Fibroblast of lung (primary cell): ENCODE measurements at regions not wholly inside any gene's neighbourhood (a gene's known extent, or its start where the extent isn't known, plus 50 kb on each side); places are given as distances from the start of the nearest gene placed in this dataset.

Experiments used
- DNase-seq, 2 donors: peaks; one replicate each; pipeline versions ENCODE4 v3.0.0 to v3.0.0-alpha.2; 2010; ENCODE audit warnings: low read depth in 2 of 2
- H2AFZ ChIP-seq: 2 replicates; pipeline ENCODE4 v1.5.1; 2012; ENCODE audit warnings: low read length, control low read depth, inconsistent platforms
- H3K27ac ChIP-seq: 2 replicates; pipeline ENCODE4 v1.5.1; 2011; ENCODE audit warnings: low read length, control low read depth; ENCODE audit not compliant: insufficient read depth
- H3K27me3 ChIP-seq: 2 replicates; pipeline ENCODE4 v1.5.1; 2011; ENCODE audit warnings: mild to moderate bottlenecking, low read length; ENCODE audit not compliant: control insufficient read depth, insufficient read depth
- H3K36me3 ChIP-seq: 2 replicates; pipeline ENCODE4 v1.5.1; 2011; ENCODE audit warnings: low read length; ENCODE audit not compliant: control insufficient read depth, insufficient read depth
- H3K4me1 ChIP-seq: 2 replicates; pipeline ENCODE4 v1.5.1; 2011; ENCODE audit warnings: low read length; ENCODE audit not compliant: control insufficient read depth, insufficient read depth; ENCODE audit errors: extremely low read depth
- H3K4me2 ChIP-seq: 2 replicates; pipeline ENCODE4 v1.5.1; 2011; ENCODE audit warnings: low read length, control low read depth; ENCODE audit not compliant: insufficient read depth; ENCODE audit errors: extremely low read depth
- H3K4me3 ChIP-seq, 4 experiments: fragments of 200-600 bp in 1 of 4; sonication (generic) in 1 of 4; replicated peaks in 1 of 4; 2 replicates each; pipeline ENCODE4 v1.5.1; 2011 to 2016; ENCODE audit warnings: low read length in 4 of 4, low read depth in 3 of 4, mild to moderate bottlenecking in 3 of 4, control low read depth in 2 of 4, inconsistent platforms in 1 of 4, mixed read lengths in 1 of 4; ENCODE audit not compliant: insufficient read depth in 1 of 4; ENCODE audit errors: control extremely low read depth in 1 of 4
- H3K79me2 ChIP-seq: 2 replicates; pipeline ENCODE4 v1.5.1; 2012; ENCODE audit warnings: mild to moderate bottlenecking, low read length, inconsistent platforms; ENCODE audit not compliant: control insufficient read depth, insufficient read depth
- H3K9ac ChIP-seq: 2 replicates; pipeline ENCODE4 v1.5.1; 2011; ENCODE audit warnings: mild to moderate bottlenecking, low read length, control low read depth; ENCODE audit not compliant: insufficient read depth
- H3K9me3 ChIP-seq: 2 replicates; pipeline ENCODE4 v1.5.1; 2012; ENCODE audit warnings: low read depth, low read length; ENCODE audit not compliant: control insufficient read depth, insufficient read depth
- H4K20me1 ChIP-seq: 2 replicates; pipeline ENCODE4 v1.5.1; 2011; ENCODE audit warnings: low read length; ENCODE audit not compliant: control insufficient read depth, insufficient read depth; ENCODE audit errors: extremely low read depth
- EZH2 ChIP-seq: IDR thresholded peaks from 2 replicates; pipeline ENCODE4 v1.5.1; 2012; ENCODE audit warnings: low read length, control low read depth, mild to moderate bottlenecking; ENCODE audit errors: missing control alignments
- TF ChIP-seq, protein P1 (sequence below), 2 donors: IDR thresholded peaks in 1 of 2; conservative IDR thresholded peaks in 1 of 2; 1 replicate in 1 of 2; 2 replicates in 1 of 2; pipeline ENCODE4 v1.5.1; 2011 to 2012; ENCODE audit warnings: low read length in 2 of 2, control low read depth in 1 of 2, inconsistent platforms in 1 of 2, low read depth in 1 of 2, mild to moderate bottlenecking in 1 of 2

DNA sequence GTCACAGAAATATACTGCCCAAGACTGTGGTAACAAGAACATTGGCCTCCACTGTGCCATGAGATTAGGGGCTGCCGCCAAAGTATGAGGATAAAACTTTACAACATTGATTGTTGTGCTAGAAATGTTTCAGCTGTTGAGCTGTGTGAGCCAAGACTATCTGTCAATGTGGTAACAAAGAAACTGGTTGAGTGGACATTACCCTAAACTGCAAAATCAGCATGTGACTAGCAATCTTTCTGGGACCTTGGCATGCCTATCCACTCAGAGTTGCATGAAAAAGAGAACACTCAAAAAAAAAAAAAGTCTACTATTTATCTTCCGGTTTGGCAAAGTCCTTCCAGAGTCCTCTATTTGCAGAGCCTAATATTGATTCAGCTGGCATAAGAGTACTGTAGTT lies 605.6 kb upstream of the CNTNAP2 start:
- Histone ChIP-seq H3K4me2 (no peak overlapping the region), H3K4me3 (no peak overlapping the region), H3K27me3 (no peaks in the 10 kb centered on the region), H3K36me3 (no peaks in the 10 kb centered on the region), H3K4me1 (no peaks in the 10 kb centered on the region), H3K9me3 (no peaks in the 10 kb centered on the region), H3K27ac (no peak overlapping the region), H2AFZ (no peak overlapping the region), H4K20me1 (no peaks in the 10 kb centered on the region), H3K9ac (no peak overlapping the region), H3K79me2 (no peaks in the 10 kb centered on the region)
- peak in 1 of 2 donors; percentile 47 for DNase-seq
- no peak for TF ChIP-seq EZH2
- TF ChIP-seq, protein P1, sequence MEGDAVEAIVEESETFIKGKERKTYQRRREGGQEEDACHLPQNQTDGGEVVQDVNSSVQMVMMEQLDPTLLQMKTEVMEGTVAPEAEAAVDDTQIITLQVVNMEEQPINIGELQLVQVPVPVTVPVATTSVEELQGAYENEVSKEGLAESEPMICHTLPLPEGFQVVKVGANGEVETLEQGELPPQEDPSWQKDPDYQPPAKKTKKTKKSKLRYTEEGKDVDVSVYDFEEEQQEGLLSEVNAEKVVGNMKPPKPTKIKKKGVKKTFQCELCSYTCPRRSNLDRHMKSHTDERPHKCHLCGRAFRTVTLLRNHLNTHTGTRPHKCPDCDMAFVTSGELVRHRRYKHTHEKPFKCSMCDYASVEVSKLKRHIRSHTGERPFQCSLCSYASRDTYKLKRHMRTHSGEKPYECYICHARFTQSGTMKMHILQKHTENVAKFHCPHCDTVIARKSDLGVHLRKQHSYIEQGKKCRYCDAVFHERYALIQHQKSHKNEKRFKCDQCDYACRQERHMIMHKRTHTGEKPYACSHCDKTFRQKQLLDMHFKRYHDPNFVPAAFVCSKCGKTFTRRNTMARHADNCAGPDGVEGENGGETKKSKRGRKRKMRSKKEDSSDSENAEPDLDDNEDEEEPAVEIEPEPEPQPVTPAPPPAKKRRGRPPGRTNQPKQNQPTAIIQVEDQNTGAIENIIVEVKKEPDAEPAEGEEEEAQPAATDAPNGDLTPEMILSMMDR (conservative IDR thresholded peaks at IDR 0.05 in 1 of 2, IDR thresholded peaks at IDR 0.05 in 1 of 2; ENCODE audit: low read depth in 1 of 2, low read length in 2 of 2): no peak

DNA sequence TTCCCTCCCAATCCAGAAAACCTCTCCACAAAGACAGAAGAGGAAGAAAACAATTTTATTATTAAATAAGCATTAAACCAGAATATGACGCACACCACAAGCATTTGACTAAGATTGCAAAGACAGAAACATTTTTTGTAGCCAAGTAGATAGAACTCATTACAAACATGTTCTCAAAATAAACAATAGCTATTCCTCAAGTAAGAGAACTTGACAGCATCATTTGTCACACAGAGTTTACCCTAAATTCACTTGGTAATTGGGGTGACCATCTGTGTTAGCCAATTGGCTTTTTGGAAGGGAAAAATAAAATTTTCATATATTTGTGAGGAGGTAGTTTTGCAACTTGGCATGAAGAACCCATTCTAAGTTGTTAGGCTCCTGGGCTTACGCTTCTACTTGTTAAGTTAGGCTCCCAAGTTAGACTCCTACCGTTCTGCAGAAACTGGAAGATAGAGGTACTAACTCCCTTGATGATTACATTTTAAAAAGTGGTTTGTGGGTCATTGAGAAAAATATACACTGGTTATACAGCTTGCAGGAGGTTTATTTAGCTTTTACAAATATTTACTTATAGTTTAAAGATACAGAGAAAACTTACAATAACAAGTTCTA lies 618.6 kb upstream of the CNTNAP2 start:
- no peaks in the 10 kb centered on the region for H3K36me3 ChIP-seq
- no peaks in the 10 kb centered on the region for H3K27me3 ChIP-seq
- H3K4me3 ChIP-seq: no peak overlapping the region
- H3K27ac ChIP-seq: no peak overlapping the region
- H4K20me1 ChIP-seq: no peaks in the 10 kb centered on the region
- no peaks in the 10 kb centered on the region for H3K9me3 ChIP-seq
- no peak for TF ChIP-seq EZH2
- TF ChIP-seq, protein P1 (conservative IDR thresholded peaks at IDR 0.05 in 1 of 2, IDR thresholded peaks at IDR 0.05 in 1 of 2; ENCODE audit: low read depth in 1 of 2, low read length in 2 of 2): no peak
- no peaks in the 10 kb centered on the region for H3K4me1 ChIP-seq
- H3K79me2 ChIP-seq: no peaks in the 10 kb centered on the region
- no peak overlapping the region for H3K9ac ChIP-seq
- H2AFZ ChIP-seq: no peak overlapping the region
- DNase-seq: peak in 1 of 2 donors; percentile 82
- no peak overlapping the region for H3K4me2 ChIP-seq

DNA sequence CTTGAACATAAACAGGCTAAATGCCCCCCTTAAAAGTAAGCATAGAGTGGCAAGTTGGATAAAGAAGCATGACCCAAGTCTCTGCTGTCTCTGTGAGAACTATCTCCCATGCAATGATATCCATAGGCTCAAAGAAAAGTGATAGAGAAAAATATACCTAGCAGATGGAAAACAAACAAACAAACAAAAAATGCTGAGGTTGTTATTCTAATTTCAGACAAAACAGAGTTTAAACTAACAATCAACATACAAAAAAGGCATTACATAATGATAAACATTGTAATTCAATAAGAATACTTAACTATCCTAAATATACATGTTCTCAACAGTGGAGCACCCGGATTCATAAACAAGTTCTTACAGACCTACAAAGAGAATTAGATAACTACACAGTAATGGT lies 626.2 kb upstream of the CNTNAP2 start:
- no peaks in the 10 kb centered on the region for H4K20me1 ChIP-seq
- H3K79me2 ChIP-seq: no peaks in the 10 kb centered on the region
- no peaks in the 10 kb centered on the region for H3K36me3 ChIP-seq
- H3K9ac ChIP-seq: no peak overlapping the region
- no peaks in the 10 kb centered on the region for H3K4me1 ChIP-seq
- no peaks in the 10 kb centered on the region for H3K27me3 ChIP-seq
- DNase-seq: no peak
- TF ChIP-seq EZH2: no peak
- H2AFZ ChIP-seq: no peak overlapping the region
- H3K27ac ChIP-seq: no peak overlapping the region
- no peak overlapping the region for H3K4me3 ChIP-seq
- H3K4me2 ChIP-seq: no peak overlapping the region
- H3K9me3 ChIP-seq: no peaks in the 10 kb centered on the region
